Thyroid gland (tissue), 4 donors: ENCODE measurements at regions not wholly inside any gene's neighbourhood (a gene's known extent, or its start where the extent isn't known, plus 50 kb on each side); places are given as distances from the start of the nearest gene placed in this dataset.
"Not testable (repeated sequence)": the region's sequence is repeated elsewhere in the genome, so short reads cannot be mapped to it uniquely, and the experiment has no call there.

Source experiments
- POLR2A ChIP-seq, 2 donors: fragments of 450-650 bp; IDR thresholded peaks; one replicate each; pipeline ENCODE4 v1.6.1; 2017; ENCODE audit warnings: antibody characterized with exemption in 2 of 2, mild to moderate bottlenecking in 2 of 2, moderate library complexity in 1 of 2
- TF ChIP-seq, protein P1 (sequence below), 6 experiments: fragments of 200-600 bp in 3 of 6; fragments of 450-650 bp in 3 of 6; sonication (generic) in 3 of 6; IDR thresholded peaks; one replicate each; pipeline ENCODE4 v1.5.1; 2016 to 2019; ENCODE audit warnings: antibody characterized with exemption in 6 of 6, mild to moderate bottlenecking in 2 of 6, inconsistent platforms in 1 of 6, moderate library complexity in 1 of 6

DNA sequence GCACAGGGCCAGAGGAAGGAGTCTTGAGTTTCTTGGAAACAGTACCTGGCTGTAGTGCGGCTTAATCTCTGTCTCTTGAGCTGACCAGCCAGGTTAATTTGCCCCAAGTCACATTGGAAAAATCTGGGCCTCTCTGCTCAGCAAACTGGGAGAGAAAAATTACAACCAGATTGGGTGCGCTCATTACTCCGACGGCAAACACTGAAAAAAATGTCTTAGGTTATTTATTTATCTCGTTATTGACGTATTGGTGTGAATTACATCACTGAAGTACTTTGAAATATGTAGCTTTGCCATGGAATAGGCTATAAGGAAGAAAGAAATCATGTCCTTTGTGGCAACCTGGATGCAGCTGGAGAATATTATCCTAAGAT lies 139.7 kb upstream of the TPTE start:
- TF ChIP-seq, protein P1, sequence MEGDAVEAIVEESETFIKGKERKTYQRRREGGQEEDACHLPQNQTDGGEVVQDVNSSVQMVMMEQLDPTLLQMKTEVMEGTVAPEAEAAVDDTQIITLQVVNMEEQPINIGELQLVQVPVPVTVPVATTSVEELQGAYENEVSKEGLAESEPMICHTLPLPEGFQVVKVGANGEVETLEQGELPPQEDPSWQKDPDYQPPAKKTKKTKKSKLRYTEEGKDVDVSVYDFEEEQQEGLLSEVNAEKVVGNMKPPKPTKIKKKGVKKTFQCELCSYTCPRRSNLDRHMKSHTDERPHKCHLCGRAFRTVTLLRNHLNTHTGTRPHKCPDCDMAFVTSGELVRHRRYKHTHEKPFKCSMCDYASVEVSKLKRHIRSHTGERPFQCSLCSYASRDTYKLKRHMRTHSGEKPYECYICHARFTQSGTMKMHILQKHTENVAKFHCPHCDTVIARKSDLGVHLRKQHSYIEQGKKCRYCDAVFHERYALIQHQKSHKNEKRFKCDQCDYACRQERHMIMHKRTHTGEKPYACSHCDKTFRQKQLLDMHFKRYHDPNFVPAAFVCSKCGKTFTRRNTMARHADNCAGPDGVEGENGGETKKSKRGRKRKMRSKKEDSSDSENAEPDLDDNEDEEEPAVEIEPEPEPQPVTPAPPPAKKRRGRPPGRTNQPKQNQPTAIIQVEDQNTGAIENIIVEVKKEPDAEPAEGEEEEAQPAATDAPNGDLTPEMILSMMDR (IDR thresholded peaks at IDR 0.05): not testable (repeated sequence)
- TF ChIP-seq POLR2A (IDR thresholded peaks at IDR 0.05): not testable (repeated sequence)
